Stimulated activated effector memory CD8-positive, alpha-beta T cell treated with anti-CD3 and anti-CD28 coated beads, Interleukin-12 subunit alpha, Interleukin-12 subunit beta, amount 100 ng/mL, for 72 hours (primary cell): ENCODE measurements at regions not wholly inside any gene's neighbourhood (a gene's known extent, or its start where the extent isn't known, plus 50 kb on each side); places are given as distances from the start of the nearest gene placed in this dataset.
"Not testable (repeated sequence)": the region's sequence is repeated elsewhere in the genome, so short reads cannot be mapped to it uniquely, and the experiment has no call there.

ENCODE experiments used
- ATAC-seq: fragments of 150-1000 bp; cut with Tn5 transposase; 2 replicates; pipeline ENCODE4 v1.10.0; 2021
- DNase-seq, 2 donors: peaks; one replicate each; pipeline ENCODE4 v3.0.0; 2021 to 2022; ENCODE audit warnings: low spot score in 2 of 2
- H3K27ac Mint-ChIP-seq: one replicate; pipeline ENCODE4 v1.8.0; 2022; ENCODE audit warnings: mild to moderate bottlenecking, mixed read lengths
- H3K36me3 Mint-ChIP-seq: one replicate; pipeline ENCODE4 v1.8.0; 2022; ENCODE audit warnings: mild to moderate bottlenecking, mixed read lengths
- H3K4me1 Mint-ChIP-seq: one replicate; pipeline ENCODE4 v1.8.0; 2022; ENCODE audit warnings: mixed read lengths
- H3K4me3 Mint-ChIP-seq: one replicate; pipeline ENCODE4 v1.8.0; 2022; ENCODE audit warnings: mild to moderate bottlenecking, mixed read lengths
- H3K9me3 Mint-ChIP-seq: one replicate; pipeline ENCODE4 v1.8.0; 2022; ENCODE audit warnings: mixed read lengths

GRCh38 chr14:23864259-23864658 lies 89.3 kb upstream of the DHRS4 start:
- DNase-seq (no peak), ATAC-seq (no peak)
- Mint-ChIP-seq H3K36me3 (no peaks in the 10 kb centered on the region), H3K4me1 (no peaks in the 10 kb centered on the region), H3K9me3 (no peaks in the 10 kb centered on the region), H3K4me3 (no peak overlapping the region), H3K27ac (no peak overlapping the region)

GRCh38 chr14:23864861-23865260 lies 88.7 kb upstream of the DHRS4 start:
- H3K36me3 Mint-ChIP-seq: no peaks in the 10 kb centered on the region
- no peak overlapping the region for H3K27ac Mint-ChIP-seq

GRCh38 chr14:23865502-23865901 lies 88.1 kb upstream of the DHRS4 start:
- no peak overlapping the region for H3K4me3 Mint-ChIP-seq
- no peak overlapping the region for H3K27ac Mint-ChIP-seq
- ATAC-seq (no peak), DNase-seq (no peak)
- H3K4me1 Mint-ChIP-seq: no peaks in the 10 kb centered on the region
- H3K36me3 Mint-ChIP-seq: no peaks in the 10 kb centered on the region
- peaks cover 1% of the 10 kb centered on the region for H3K9me3 Mint-ChIP-seq

More at GRCh38 chr14:23864861-23865260, 88.7 kb upstream of the DHRS4 start:
- no peak overlapping the region for H3K4me3 Mint-ChIP-seq
- DNase-seq (no peak), ATAC-seq (no peak)
- H3K4me1 Mint-ChIP-seq: no peaks in the 10 kb centered on the region
- H3K9me3 Mint-ChIP-seq: no peaks in the 10 kb centered on the region

- Mint-ChIP-seq H3K4me1 (no peaks in the 10 kb centered on the region), H3K36me3 (no peaks in the 10 kb centered on the region), H3K27ac (no peak overlapping the region), H3K9me3 (peaks cover 4% of the 10 kb centered on the region), H3K4me3 (no peak overlapping the region)
- no peak for ATAC-seq
- no peak for DNase-seq
These were observed 87.3 kb upstream of the DHRS4 start for GRCh38 chr14:23866269-23866668.

- ATAC-seq (no peak), DNase-seq (no peak)
- Mint-ChIP-seq H3K36me3 (no peaks in the 10 kb centered on the region), H3K4me3 (no peak overlapping the region), H3K27ac (no peak overlapping the region), H3K4me1 (no peaks in the 10 kb centered on the region), H3K9me3 (peaks cover 4% of the 10 kb centered on the region)
These were observed 84.4 kb upstream of the DHRS4 start for GRCh38 chr14:23869078-23869719.

GRCh38 chr14:23876160-23876750 lies 77.3 kb upstream of the DHRS4 start:
- H3K4me1 Mint-ChIP-seq: peaks cover 21% of the 10 kb centered on the region
- H3K36me3 Mint-ChIP-seq: no peaks in the 10 kb centered on the region
- peak overlapping the region; percentile 64 for H3K27ac Mint-ChIP-seq
- ATAC-seq: no peak
- DNase-seq: no peak
- no peak overlapping the region for H3K4me3 Mint-ChIP-seq
- no peaks in the 10 kb centered on the region for H3K9me3 Mint-ChIP-seq

GRCh38 chr14:23877111-23877510 lies 76.5 kb upstream of the DHRS4 start:
- no peak for DNase-seq
- H3K27ac Mint-ChIP-seq: peak overlapping the region; percentile 64
- ATAC-seq: peak; percentile 61
- H3K4me3 Mint-ChIP-seq: no peak overlapping the region
- H3K9me3 Mint-ChIP-seq: no peaks in the 10 kb centered on the region
- no peaks in the 10 kb centered on the region for H3K36me3 Mint-ChIP-seq
- H3K4me1 Mint-ChIP-seq: peaks cover 21% of the 10 kb centered on the region

- no peaks in the 10 kb centered on the region for H3K9me3 Mint-ChIP-seq
- peaks cover 21% of the 10 kb centered on the region for H3K4me1 Mint-ChIP-seq
- H3K36me3 Mint-ChIP-seq: no peaks in the 10 kb centered on the region
- DNase-seq (no peak), ATAC-seq (peak; percentile 94)
- H3K27ac Mint-ChIP-seq: peak overlapping the region; percentile 64
- H3K4me3 Mint-ChIP-seq: no peak overlapping the region
These were observed 75.9 kb upstream of the DHRS4 start for GRCh38 chr14:23877538-23878180.

- no peaks in the 10 kb centered on the region for H3K36me3 Mint-ChIP-seq
- no peaks in the 10 kb centered on the region for H3K9me3 Mint-ChIP-seq
- no peak overlapping the region for H3K4me3 Mint-ChIP-seq
- no peak for ATAC-seq
- H3K27ac Mint-ChIP-seq: no peak overlapping the region
- DNase-seq: no peak
- peaks cover 17% of the 10 kb centered on the region for H3K4me1 Mint-ChIP-seq
These were observed 72.3 kb upstream of the DHRS4 start for GRCh38 chr14:23881282-23881681.

GRCh38 chr14:23883684-23884540 lies 69.7 kb upstream of the DHRS4 start:
- no peak overlapping the region for H3K27ac Mint-ChIP-seq
- H3K36me3 Mint-ChIP-seq: no peaks in the 10 kb centered on the region
- H3K9me3 Mint-ChIP-seq: peaks cover 4% of the 10 kb centered on the region
- ATAC-seq (no peak), DNase-seq (no peak)
- H3K4me3 Mint-ChIP-seq: no peak overlapping the region
- no peaks in the 10 kb centered on the region for H3K4me1 Mint-ChIP-seq

GRCh38 chr14:23884541-23884904 lies 69.0 kb upstream of the DHRS4 start:
- Mint-ChIP-seq H3K4me1 (no peaks in the 10 kb centered on the region), H3K9me3 (peaks cover 4% of the 10 kb centered on the region)

GRCh38 chr14:23887536-23887935 lies 66.0 kb upstream of the DHRS4 start:
- Mint-ChIP-seq H3K27ac (no peak overlapping the region), H3K4me3 (no peak overlapping the region), H3K4me1 (peaks cover 1% of the 10 kb centered on the region), H3K9me3 (peaks cover 4% of the 10 kb centered on the region), H3K36me3 (no peaks in the 10 kb centered on the region)
- no peak for ATAC-seq
- DNase-seq: no peak

More at GRCh38 chr14:23884541-23884904, 69.0 kb upstream of the DHRS4 start:
- ATAC-seq: no peak
- no peak overlapping the region for H3K27ac Mint-ChIP-seq
- H3K4me3 Mint-ChIP-seq: no peak overlapping the region
- no peak for DNase-seq
- H3K36me3 Mint-ChIP-seq: no peaks in the 10 kb centered on the region

GRCh38 chr14:23891717-23892116 lies 61.9 kb upstream of the DHRS4 start:
- not testable (repeated sequence) for H3K4me3 Mint-ChIP-seq, DNase-seq, H3K36me3 Mint-ChIP-seq, ATAC-seq, H3K4me1 Mint-ChIP-seq, H3K27ac Mint-ChIP-seq, H3K9me3 Mint-ChIP-seq

- not testable (repeated sequence) for ATAC-seq, DNase-seq, H3K9me3 Mint-ChIP-seq, H3K36me3 Mint-ChIP-seq, H3K27ac Mint-ChIP-seq, H3K4me1 Mint-ChIP-seq, H3K4me3 Mint-ChIP-seq
These were observed 61.3 kb upstream of the DHRS4 start for GRCh38 chr14:23892289-23892688.

GRCh38 chr14:23894362-23895052 lies 59.1 kb upstream of the DHRS4 start:
- Mint-ChIP-seq H3K9me3 (no peaks in the 10 kb centered on the region), H3K4me3 (no peak overlapping the region), H3K27ac (no peak overlapping the region), H3K4me1 (peaks cover 4% of the 10 kb centered on the region), H3K36me3 (no peaks in the 10 kb centered on the region)
- ATAC-seq (no peak), DNase-seq (no peak)
